H54 (cell line): ENCODE measurements at regions not wholly inside any gene's neighbourhood (a gene's known extent, or its start where the extent isn't known, plus 50 kb on each side); places are given as distances from the start of the nearest gene placed in this dataset.
"Not testable (repeated sequence)": the region's sequence is repeated elsewhere in the genome, so short reads cannot be mapped to it uniquely, and the experiment has no call there.

Experiments used
- DNase-seq: peaks from one replicate; pipeline ENCODE4 v3.0.0; 2011; ENCODE audit warnings: low spot score, mixed read lengths; ENCODE audit not compliant: insufficient read length
- FAIRE-seq: peaks from 3 replicates; lab custom pipeline; 2011; peaks lifted over from hg19 to GRCh38; lab: Jason Lieb, UNC
- POLR2A ChIP-seq: IDR thresholded peaks from 2 replicates; pipeline ENCODE4 v1.6.1; 2011; ENCODE audit warnings: low read depth, mild to moderate bottlenecking, low read length

DNA sequence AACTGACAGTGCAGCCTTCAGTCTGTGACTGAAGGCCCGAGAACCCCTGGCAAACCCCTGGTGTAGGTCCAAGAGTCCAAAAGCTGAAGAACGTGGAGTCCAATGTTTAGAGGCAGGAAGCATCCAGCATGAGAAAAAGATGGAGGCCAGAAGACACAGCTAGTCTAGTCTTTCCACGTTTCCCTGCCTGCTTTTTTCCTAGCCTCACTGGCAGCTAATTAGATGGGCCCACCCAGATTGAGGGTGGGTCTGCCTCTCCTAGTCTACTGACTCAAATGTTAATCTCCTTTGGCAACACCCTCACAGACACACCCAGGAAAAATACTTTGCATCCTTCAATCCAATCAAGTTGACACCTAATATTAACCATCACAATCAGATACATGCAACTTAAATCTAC lies 87.8 kb downstream of the TENT5D start:
- DNase-seq, FAIRE-seq: not testable (repeated sequence)

DNA sequence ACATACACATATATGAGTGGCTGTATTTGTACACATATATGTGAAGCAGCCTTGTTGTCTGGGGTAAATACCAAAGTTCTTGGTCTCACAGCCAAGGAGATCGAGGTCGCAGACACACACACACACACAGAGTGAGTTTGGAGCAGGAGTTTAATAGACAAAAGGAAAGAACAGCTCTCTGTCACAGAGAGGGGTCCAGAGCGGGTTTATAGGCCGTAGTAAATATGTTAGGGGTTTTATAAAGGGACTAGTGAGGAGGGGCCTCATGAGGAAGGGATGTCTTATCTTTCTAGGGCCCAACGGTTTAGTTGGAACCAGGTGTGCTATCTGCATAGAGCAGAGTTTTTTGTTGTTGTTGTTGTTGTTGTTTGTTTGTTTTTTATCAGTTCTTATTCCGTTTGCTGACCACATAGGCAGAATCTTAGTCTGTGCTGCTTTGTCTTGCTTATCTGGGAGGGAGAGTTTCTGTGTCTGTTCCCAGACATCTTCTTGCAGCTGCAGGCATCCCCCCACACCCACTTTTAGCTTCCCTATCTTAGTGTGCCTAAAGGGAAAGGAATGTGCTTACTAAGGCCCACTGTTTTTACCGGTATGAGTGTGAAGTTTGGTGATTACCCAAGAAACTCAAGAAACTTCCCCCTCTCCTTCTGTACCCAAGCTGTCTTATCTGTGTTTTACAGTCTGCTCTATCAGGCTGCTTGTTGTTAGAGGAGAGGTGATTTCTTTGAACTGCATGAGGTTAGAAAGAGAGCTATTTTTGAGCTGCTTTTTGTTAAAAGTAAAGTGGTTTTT lies 91.9 kb downstream of the TENT5D start:
- TF ChIP-seq POLR2A: no peak
- FAIRE-seq: no peak
- no peak for DNase-seq

DNA sequence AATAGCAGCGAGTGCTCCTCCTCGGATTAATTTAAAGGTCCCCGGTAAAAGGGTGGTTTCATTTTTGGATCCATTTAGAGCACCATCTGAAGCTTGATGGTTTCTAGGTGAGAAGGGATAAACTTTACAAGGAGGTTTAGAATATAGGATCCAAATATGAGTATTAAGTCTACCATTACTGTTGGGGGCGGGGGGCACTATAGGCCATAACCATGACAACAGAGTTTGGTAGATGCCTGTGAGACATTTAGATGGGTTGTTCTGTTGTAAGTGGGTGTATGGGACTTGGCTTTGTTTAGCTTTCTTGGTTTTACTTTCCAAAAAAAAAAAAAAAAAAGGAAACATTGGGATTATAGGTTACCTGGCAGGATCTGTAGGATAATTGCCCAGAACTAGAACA lies 92.7 kb downstream of the TENT5D start:
- FAIRE-seq: no peak
- no peak for DNase-seq
- no peak for TF ChIP-seq POLR2A

DNA sequence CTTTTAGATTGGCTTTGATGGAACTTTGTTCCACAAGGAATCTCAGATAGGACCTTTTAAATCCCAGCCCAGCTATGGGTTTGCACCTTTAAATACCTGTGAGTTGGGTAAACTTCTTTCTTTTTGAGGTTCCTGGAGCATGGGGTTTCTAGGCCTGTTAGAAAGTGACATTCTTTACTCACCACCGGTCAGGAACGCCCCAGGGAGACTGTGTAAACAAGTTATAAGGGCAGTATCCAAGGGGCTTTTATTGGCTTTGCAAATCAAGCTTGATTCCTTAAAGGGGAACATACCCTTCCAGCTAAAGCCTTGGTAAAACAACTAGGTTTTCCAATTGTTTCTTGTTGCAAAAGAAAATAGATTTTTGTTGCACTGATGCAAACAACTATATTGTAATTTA lies 93.4 kb downstream of the TENT5D start:
- no peak for DNase-seq
- no peak for TF ChIP-seq POLR2A
- FAIRE-seq: no peak

DNA sequence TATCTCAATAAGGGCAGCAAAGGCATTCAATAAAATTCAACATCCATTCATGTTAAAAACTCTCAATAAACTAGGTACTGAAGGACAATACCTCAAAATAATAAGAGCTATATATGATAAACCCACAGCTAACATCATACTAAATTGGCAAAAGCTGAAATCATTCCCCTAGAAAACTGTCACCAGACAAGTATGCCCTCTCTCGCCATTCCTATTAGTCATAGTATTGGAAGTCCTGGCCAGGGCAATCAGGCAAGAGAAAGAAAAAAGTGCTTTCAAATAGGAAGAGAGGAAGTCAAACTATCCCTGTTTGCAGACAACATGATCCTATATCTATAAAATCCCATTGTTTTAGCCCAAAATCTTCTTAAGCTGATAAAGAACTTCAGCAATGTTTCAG lies 116.8 kb downstream of the TENT5D start:
- TF ChIP-seq POLR2A: no peak
- DNase-seq (no peak), FAIRE-seq (no peak)

DNA sequence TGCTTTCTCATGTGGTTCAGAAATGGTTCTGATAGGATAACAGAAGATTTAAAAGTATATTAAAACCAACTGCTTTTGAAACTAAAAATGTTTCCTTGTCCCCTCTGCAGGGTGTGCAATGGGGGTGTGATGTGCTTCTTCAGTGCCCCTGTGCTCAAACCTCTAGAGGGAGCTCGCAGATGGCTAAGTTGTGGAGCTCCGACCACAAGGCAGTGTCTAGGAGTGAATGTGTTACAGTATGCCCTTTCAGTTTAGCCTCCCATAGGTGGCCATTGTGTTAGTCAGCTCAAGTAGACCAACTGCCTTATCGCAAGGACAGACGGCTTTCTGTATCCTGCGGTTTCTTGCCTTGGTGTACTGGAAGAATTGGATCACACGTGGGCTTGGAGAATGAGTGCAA lies 130.5 kb downstream of the TENT5D start:
- TF ChIP-seq POLR2A: no peak
- DNase-seq: peak; percentile 2
- no peak for FAIRE-seq

DNA sequence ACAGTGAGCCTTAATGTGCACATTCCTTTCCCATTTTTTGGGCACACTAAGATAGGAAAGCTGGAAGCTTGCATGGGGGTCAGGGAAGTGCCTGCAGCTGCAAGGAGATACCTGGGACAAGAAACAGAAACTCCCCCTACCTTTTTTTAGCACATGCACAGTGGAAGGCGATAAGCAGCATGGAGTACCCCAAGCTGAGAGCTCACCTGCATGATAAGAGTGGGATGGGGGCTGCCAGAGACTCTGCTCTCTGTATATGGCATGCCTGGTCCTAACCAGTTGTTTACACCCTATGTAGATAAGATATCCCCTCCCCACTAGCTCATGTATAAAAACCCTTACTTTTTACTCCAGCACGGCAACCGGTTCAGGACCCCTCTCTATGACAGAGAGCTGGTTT lies 135.9 kb downstream of the TENT5D start:
- DNase-seq (no peak), FAIRE-seq (no peak)
- no peak for TF ChIP-seq POLR2A

DNA sequence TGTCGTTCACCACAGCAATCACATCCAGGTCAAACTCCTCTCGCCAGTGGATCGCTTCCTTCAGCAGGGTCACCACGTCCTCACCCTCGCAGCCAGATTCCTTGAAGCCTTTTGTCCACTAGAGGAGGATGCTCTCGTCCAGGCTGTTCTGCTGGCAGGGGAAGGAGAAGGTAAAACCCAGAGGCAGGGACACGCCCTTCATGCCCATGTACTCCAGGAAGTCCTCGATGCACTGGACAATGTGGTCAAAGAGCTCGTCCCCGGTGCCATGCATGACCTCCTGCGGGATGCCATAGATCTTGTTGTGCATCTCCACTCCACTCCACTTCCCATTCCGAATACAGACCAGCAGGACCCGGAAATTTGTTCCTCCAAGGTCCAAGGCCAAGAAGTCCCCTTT lies 152.4 kb downstream of the TENT5D start:
- DNase-seq: no peak
- no peak for FAIRE-seq

DNA sequence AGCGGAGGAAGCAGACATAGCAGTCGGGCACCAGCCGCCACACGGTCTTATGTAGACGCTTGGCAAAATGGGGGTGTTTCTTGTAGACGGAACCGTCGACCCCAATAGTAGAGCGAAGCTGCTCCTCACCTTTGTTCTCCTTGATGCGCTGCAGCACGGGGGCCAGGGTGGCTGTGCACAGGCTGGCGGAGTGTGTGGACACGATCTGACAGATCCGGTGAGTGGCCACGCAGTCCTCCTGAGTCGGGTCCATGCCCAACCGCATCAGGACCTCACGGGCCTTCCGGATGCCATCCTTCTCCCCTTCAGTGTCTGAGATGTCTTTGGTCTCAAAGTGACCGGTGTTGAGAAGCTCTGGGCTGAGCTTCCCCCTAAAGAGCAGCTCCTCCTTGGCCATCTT lies 153.0 kb downstream of the TENT5D start:
- FAIRE-seq: no peak
- no peak for TF ChIP-seq POLR2A
- DNase-seq: no peak

More for the DNA sequence above, 152.4 kb downstream of the TENT5D start:
- TF ChIP-seq POLR2A: no peak

DNA sequence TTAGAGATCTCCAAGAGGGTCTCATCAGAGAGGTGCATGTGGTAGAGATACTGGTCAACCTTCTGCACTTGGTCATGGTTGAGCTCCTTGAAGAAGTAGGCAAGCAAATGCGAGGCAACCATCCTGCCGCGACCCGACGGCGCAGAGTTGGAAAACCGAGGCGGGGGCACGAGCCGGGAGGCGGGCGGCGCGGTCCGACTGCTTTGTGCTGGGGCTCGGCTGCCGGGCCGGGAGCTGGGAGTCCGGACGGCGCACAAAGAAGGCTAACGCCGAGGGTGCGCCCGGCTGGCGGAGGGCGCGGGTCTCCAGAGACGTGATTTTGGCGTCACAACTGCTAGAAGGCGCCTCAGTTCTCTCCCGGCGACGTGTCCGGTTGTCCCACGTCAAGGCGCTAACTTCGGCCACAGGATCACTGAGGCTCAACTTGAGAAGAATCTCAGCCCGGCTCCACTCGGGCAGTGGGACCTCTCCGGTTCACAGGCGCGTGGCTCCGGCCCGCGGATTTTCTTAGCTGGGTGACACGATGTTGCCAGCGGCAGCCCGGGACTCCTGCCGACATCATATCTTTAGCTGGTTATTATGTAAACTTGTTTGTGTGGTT lies 154.3 kb downstream of the TENT5D start:
- not testable (repeated sequence) for DNase-seq, FAIRE-seq

DNA sequence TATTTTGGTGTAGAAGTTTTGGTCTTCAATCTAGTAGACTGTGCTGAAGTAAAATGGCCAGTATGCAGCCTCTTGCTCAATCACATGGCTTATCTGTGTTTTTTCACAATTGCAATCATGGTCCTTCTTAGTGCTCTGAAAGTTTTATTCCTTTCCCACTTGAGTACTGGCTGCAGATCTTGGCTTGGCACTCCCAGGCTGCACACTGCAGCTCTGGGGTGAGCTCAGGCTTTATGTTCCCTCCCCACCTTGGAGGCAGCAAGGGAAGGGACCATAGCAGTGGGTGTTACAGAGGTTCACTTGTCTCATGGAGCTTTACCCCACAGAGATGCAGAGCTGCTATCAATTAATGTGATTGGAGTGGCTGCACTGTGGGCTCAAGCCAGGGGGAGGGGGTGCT lies 156.0 kb downstream of the TENT5D start:
- FAIRE-seq (no peak), DNase-seq (no peak)
- TF ChIP-seq POLR2A: no peak

DNA sequence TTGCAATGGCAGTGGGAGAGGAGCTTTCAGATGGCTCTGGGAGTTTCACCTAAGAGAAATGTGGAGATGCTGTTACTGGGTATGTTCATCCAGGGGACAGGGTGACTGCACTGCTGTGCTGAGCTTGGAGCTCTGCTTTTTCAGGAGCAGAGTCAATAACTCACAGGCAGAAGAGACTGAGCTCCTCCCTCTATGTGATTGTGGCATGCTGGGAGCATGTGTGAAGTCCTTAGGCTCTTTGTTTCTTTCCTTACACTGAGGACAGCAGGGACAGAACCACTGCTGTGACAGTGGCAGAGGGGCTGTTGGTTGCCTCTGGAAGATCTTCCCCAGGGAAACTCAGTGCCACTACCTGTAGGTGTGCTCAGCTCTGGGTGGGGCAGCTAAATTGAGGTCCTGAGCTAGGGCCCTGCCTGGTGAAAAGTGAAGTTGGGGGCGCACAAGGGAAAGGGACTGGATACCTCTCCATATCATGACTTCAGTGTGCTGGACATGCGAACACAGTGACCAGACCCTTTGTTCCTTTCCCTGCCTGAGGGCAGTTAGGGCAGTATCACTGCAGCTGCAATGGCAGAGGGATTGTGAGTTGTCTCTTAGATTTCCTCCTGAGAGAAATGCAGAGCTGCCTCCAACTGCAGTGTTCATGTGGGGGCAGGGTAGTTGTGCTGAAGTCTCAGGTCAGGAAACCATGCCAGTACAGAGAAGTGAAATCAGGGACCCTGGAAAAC lies 156.7 kb downstream of the TENT5D start:
- DNase-seq (no peak), FAIRE-seq (no peak)
- TF ChIP-seq POLR2A: no peak

DNA sequence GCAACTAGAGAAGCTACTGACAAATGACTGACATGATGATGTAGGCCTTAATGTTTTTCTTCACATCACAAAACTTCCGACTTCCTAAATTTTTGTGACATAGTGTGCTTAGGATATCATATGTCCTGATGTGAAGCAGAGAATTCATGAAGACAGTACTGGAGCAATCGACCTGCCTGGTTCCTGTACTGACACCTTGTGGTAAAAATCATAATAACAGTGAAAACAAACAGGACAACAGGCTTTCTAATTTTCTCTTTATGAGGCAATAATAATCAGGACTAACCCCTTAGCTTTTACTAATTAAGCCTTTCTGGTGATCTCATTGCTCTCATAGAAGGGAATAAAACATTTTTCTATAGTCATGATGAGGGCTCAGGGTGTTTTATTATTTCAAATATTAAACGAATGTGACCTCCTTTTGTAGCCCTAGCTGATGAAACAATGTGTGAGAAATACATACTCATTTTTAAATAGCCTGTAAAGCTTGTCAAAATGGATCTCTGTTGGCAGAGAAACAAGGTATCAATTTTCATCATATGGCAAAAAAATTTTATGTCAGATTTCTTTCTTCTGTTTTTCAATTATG lies 158.4 kb downstream of the TENT5D start:
- TF ChIP-seq POLR2A: no peak
- peak; percentile 3 for DNase-seq
- FAIRE-seq: no peak

DNA sequence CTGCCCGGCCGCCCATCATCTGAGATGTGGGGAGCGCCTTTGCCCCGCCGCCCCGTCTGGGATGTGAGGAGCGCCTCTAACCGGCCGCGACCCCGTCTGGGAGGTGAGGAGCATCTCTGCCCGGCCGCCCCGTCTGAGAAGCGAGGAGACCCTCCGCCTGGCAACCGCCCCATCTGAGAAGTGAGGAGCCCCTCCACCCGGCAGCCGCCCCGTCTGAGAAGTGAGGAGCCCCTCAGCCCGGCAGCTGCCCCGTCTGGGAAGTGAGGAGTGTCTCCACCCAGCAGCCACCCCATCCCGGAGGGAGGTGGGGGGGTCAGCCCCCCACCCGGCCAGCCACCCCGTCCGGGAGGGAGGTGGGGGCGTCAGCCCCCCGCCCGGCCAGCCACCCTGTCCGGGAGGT lies 170.7 kb downstream of the TENT5D start:
- not testable (repeated sequence) for DNase-seq, FAIRE-seq
